HG03520 (cell line): ENCODE measurements at regions not wholly inside any gene's neighbourhood (a gene's known extent, or its start where the extent isn't known, plus 50 kb on each side); places are given as distances from the start of the nearest gene placed in this dataset.
A peak's percentile ranks its signal among the peaks of the same experiment; 100 is the strongest.

Source experiments
- ATAC-seq: cut with Tn5 transposase; IDR thresholded peaks from one replicate; pipeline ENCODE4 v1.9.1; 2021; ENCODE audit warnings: mild to moderate bottlenecking, moderate library complexity; ENCODE audit not compliant: unreplicated experiment

DNA sequence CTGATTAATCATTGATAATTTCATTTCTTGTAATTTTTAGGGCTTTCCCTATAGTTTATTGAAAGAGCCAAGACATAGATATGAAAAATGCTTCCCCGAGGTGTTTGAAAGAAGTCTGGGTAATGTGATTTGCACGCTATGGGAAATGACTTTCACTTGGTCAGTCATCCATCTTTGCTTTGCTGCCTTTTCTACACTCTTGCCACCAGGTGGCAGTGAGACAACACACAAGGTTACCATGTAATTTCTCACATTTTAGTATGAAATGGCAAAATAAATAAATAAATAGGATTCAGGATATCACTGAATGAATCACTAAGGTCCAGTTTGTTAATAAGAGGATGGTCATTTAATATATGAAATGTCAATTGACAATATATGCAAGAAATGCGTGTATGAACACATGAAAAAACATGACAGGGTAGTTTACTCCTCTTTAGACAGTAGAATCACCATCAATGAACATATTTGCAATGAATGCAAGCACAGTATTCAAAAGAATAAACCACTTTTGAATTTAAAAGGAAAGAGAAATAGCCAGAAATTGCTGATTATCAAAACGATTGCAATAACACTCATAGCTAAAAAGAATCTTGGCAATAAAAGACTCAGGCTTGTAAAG is 52.2 kb upstream of the KCNH7 start:
- ATAC-seq: peak; percentile 86

DNA sequence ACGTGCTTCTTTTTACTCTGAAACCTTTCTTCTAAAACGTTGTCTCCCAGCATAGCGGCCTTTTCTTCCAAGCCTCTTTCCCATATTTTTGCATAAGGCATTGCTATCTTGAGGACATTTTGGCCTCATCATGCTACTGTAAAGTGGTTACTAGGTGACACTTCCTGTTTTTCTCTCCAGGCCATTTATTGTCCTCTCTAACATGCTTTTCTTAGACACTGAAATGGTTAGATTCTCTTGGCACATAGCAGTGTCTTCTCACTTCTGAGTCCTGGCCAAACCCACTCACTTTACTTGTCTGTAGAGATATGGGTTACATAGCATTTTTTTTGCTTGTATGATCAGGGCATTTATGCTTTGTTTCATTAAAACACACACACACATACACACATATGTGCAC is 50.1 kb upstream of the KCNH7 start:
- ATAC-seq: peak; percentile 38
